Smooth muscle cell (in vitro differentiated cells): ENCODE measurements at regions not wholly inside any gene's neighbourhood (a gene's known extent, or its start where the extent isn't known, plus 50 kb on each side); places are given as distances from the start of the nearest gene placed in this dataset.

ENCODE experiments used
- DNase-seq: peaks from one replicate; lab custom pipeline; 2025; ENCODE audit not compliant: unreplicated experiment; lab: John Stamatoyannopoulos, UW
- H2AFZ ChIP-seq: fragments of 200-600 bp; sonication (generic); 2 replicates; pipeline ENCODE4 v1.6.0; 2016; ENCODE audit warnings: antibody characterized with exemption, low read depth, mild to moderate bottlenecking
- H3F3A ChIP-seq: fragments of 200-600 bp; sonication (generic); 2 replicates; pipeline ENCODE4 v1.6.0; 2017; ENCODE audit warnings: antibody characterized with exemption, low read depth
- H3K27ac ChIP-seq: fragments of 200-600 bp; sonication (generic); 2 replicates; pipeline ENCODE4 v1.5.1; 2016; ENCODE audit warnings: low read depth, mild to moderate bottlenecking
- H3K27me3 ChIP-seq: fragments of 200-600 bp; sonication (generic); 2 replicates; pipeline ENCODE4 v1.6.1; 2016; ENCODE audit warnings: low read depth, mild to moderate bottlenecking
- H3K36me3 ChIP-seq: fragments of 200-600 bp; sonication (generic); 2 replicates; pipeline ENCODE4 v1.5.1; 2016; ENCODE audit warnings: low read depth
- H3K4me1 ChIP-seq: fragments of 200-600 bp; sonication (generic); 2 replicates; pipeline ENCODE4 v1.5.1; 2016; ENCODE audit warnings: low read depth
- H3K4me2 ChIP-seq: fragments of 200-600 bp; sonication (generic); 2 replicates; pipeline ENCODE4 v1.6.0; 2016; ENCODE audit warnings: mild to moderate bottlenecking
- H3K4me3 ChIP-seq: fragments of 200-600 bp; sonication (generic); 2 replicates; pipeline ENCODE4 v1.5.1; 2016; ENCODE audit warnings: mild to moderate bottlenecking
- H3K79me2 ChIP-seq: fragments of 200-600 bp; sonication (generic); 2 replicates; pipeline ENCODE4 v1.6.0; 2016; ENCODE audit warnings: low read depth, mild to moderate bottlenecking
- H3K9ac ChIP-seq: fragments of 200-600 bp; sonication (generic); 2 replicates; pipeline ENCODE4 v1.6.0; 2016; ENCODE audit warnings: low read depth
- H3K9me3 ChIP-seq: fragments of 200-600 bp; sonication (generic); replicated peaks from 2 replicates; pipeline ENCODE4 v1.5.1; 2016; ENCODE audit warnings: low read depth
- H4K20me1 ChIP-seq: fragments of 200-600 bp; sonication (generic); 2 replicates; pipeline ENCODE4 v1.6.0; 2016; ENCODE audit warnings: low read depth
- CTCF ChIP-seq: fragments of 200-600 bp; sonication (generic); IDR thresholded peaks from 2 replicates; pipeline ENCODE4 v1.5.1; 2017; ENCODE audit warnings: borderline replicate concordance, mild to moderate bottlenecking, antibody characterized with exemption; ENCODE audit not compliant: insufficient read depth, poor library complexity, severe bottlenecking
- WGBS: methylation state at CpG from one replicate; pipeline ENCODE4 v1.1.7; 2016; ENCODE audit warnings: low lambda C conversion rate; 5-methylcytosine and 5-hydroxymethylcytosine counted together

DNA sequence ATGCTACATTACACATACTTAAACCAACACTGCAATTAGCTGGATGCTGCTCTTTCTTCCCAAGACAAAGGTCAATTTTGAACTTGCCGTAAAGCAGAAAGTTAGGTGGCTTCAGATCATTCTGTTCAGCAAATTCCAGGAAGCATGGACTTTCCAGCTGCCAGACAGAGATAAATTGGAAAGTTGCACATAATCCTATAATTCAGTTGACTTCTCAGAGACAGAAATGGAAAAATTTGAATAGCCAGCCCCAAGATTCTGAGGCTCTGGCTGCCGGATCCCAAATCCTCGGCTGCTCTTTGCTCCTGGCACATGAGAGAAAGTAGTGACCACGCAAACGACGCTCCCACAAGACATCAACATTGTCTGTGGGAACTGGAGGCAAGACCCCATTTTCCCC, 105.0 kb upstream of the VIPR2 start:
- Histone ChIP-seq H3K27ac (no peak overlapping the region), H3K36me3 (no peaks in the 10 kb centered on the region), H3K27me3 (no peaks in the 10 kb centered on the region), H3K4me3 (no peak overlapping the region), H2AFZ (no peak overlapping the region), H3F3A (no peaks in the 10 kb centered on the region), H3K9me3 (no peaks in the 10 kb centered on the region), H3K9ac (no peak overlapping the region), H4K20me1 (no peaks in the 10 kb centered on the region), H3K4me2 (no peak overlapping the region), H3K4me1 (no peaks in the 10 kb centered on the region), H3K79me2 (no peaks in the 10 kb centered on the region)
- DNase-seq = no peak
- TF ChIP-seq CTCF = no peak
- 83% methylated on average over 6 of the region's 6 CpGs for WGBS

DNA sequence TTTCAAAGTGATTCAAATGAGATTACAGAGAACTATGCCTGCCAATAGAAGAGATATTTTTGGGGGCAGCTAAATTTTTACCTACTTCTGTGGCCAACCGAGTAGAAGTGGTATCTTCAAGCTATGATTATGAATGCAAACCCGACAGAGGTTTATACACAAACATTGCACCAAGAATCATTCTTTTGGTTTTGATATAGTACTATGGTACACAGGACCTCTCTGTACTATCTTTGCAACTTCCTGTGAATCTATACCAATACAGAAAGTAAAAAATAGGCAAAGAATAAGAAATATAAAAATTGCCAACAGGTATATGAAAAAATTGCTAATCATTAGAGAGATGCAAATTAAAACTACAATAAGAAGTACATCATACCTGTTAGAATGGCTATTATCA, 103.2 kb upstream of the VIPR2 start:
- Histone ChIP-seq H3K27ac (no peak overlapping the region), H3K9ac (no peak overlapping the region), H3K27me3 (no peaks in the 10 kb centered on the region), H3K4me1 (no peaks in the 10 kb centered on the region), H3K4me2 (no peak overlapping the region), H3K79me2 (no peaks in the 10 kb centered on the region), H3K36me3 (no peaks in the 10 kb centered on the region), H3K4me3 (no peak overlapping the region), H2AFZ (no peak overlapping the region), H3K9me3 (no peaks in the 10 kb centered on the region), H3F3A (no peaks in the 10 kb centered on the region), H4K20me1 (no peaks in the 10 kb centered on the region)
- WGBS = 69% methylated on average over 2 of the region's 2 CpGs
- TF ChIP-seq CTCF = no peak
- no peak for DNase-seq

- Histone ChIP-seq H3K4me3 (no peak overlapping the region), H3K27me3 (no peaks in the 10 kb centered on the region), H3K9me3 (no peaks in the 10 kb centered on the region), H3K79me2 (no peaks in the 10 kb centered on the region), H3K36me3 (no peaks in the 10 kb centered on the region), H3K4me1 (no peaks in the 10 kb centered on the region), H4K20me1 (no peaks in the 10 kb centered on the region), H2AFZ (no peak overlapping the region), H3K9ac (no peak overlapping the region), H3F3A (no peaks in the 10 kb centered on the region), H3K27ac (no peak overlapping the region), H3K4me2 (no peak overlapping the region)
- WGBS = 23% methylated on average over 2 of the region's 2 CpGs
- TF ChIP-seq CTCF = no peak
- DNase-seq = no peak
Measured at GRCh38 chr7:159246702-159247480, 102.2 kb upstream of the VIPR2 start.

GRCh38 chr7:159240962-159241361, 96.3 kb upstream of the VIPR2 start:
- no peaks in the 10 kb centered on the region for H3K9me3 ChIP-seq
- H3K4me1 ChIP-seq = no peaks in the 10 kb centered on the region
- 80% methylated on average over 4 of the region's 4 CpGs for WGBS
- no peak overlapping the region for H2AFZ ChIP-seq
- H3K27me3 ChIP-seq = no peaks in the 10 kb centered on the region
- no peaks in the 10 kb centered on the region for H3K79me2 ChIP-seq
- H3K4me3 ChIP-seq = no peak overlapping the region
- no peak for TF ChIP-seq CTCF
- H4K20me1 ChIP-seq = no peaks in the 10 kb centered on the region
- H3K9ac ChIP-seq = no peak overlapping the region
- no peaks in the 10 kb centered on the region for H3F3A ChIP-seq
- no peak overlapping the region for H3K4me2 ChIP-seq
- H3K27ac ChIP-seq = no peak overlapping the region
- DNase-seq = no peak
- no peaks in the 10 kb centered on the region for H3K36me3 ChIP-seq
